ENCODE measurements at regions not wholly inside any gene's neighbourhood (a gene's known extent, or its start where the extent isn't known, plus 50 kb on each side); places are given as distances from the start of the nearest gene placed in this dataset.

GRCh38 chr11:47913529-47914244 is 65.5 kb upstream of the NUP160 start:
- Mint-ChIP-seq H3K9me3 (ENCODE audit: low read depth) (no peaks in the 10 kb centered on the region), H3K4me1 (peaks cover 28% of the 10 kb centered on the region), H3K4me3 (no peak overlapping the region), H3K27me3 (no peaks in the 10 kb centered on the region), H3K36me3 (ENCODE audit: low read depth) (no peaks in the 10 kb centered on the region), H3K27ac (no peak overlapping the region)
- ATAC-seq (no peak), DNase-seq (no peak)
- intact Hi-C loops (cut with DNase I, micrococcal nuclease): no loop called here
- POLR2A ChIA-PET: no interaction called here
- CTCF ChIA-PET: interaction anchor here (0.7 to 1.1 kb wide), 2 partner anchors 11 to 84 kb away, joined by 3 read pairs; no protein-coding TSS in a partner anchor

- H3K27me3 Mint-ChIP-seq: no peaks in the 10 kb centered on the region
- ChIA-PET POLR2A (no interaction called here), CTCF (interaction anchor here (0.7 to 1.7 kb wide), 3 partner anchors 11 to 85 kb away, joined by 3 to 5 read pairs (median 3); no protein-coding TSS in a partner anchor)
- no peak overlapping the region for H3K4me3 Mint-ChIP-seq
- intact Hi-C loops (cut with DNase I, micrococcal nuclease): no loop called here
- H3K36me3 Mint-ChIP-seq (ENCODE audit: low read depth): no peaks in the 10 kb centered on the region
- no peak overlapping the region for H3K27ac Mint-ChIP-seq
- H3K4me1 Mint-ChIP-seq: peaks cover 24% of the 10 kb centered on the region
- H3K9me3 Mint-ChIP-seq (ENCODE audit: low read depth): no peaks in the 10 kb centered on the region
- no peak for ATAC-seq
- DNase-seq: no peak
These were observed 64.8 kb upstream of the NUP160 start for GRCh38 chr11:47912843-47913437.

- Mint-ChIP-seq H3K36me3 (ENCODE audit: low read depth) (no peaks in the 10 kb centered on the region), H3K27me3 (no peaks in the 10 kb centered on the region), H3K4me1 (peaks cover 17% of the 10 kb centered on the region), H3K4me3 (no peak overlapping the region), H3K9me3 (ENCODE audit: low read depth) (no peaks in the 10 kb centered on the region), H3K27ac (no peak overlapping the region)
- intact Hi-C loops (cut with DNase I, micrococcal nuclease): no loop called here
- ATAC-seq: no peak
- ChIA-PET CTCF (interaction anchor here (1.7 kb wide), 1 partner anchor 13 kb away, joined by 5 read pairs; no protein-coding TSS in a partner anchor), POLR2A (no interaction called here)
- no peak for DNase-seq
These were observed 63.0 kb upstream of the NUP160 start for GRCh38 chr11:47911149-47911548.

GRCh38 chr11:47908198-47908597 is 60.0 kb upstream of the NUP160 start:
- Mint-ChIP-seq H3K9me3 (ENCODE audit: low read depth) (no peaks in the 10 kb centered on the region), H3K4me1 (peaks cover 3% of the 10 kb centered on the region), H3K36me3 (ENCODE audit: low read depth) (no peaks in the 10 kb centered on the region), H3K4me3 (no peak overlapping the region), H3K27me3 (no peaks in the 10 kb centered on the region), H3K27ac (no peak overlapping the region)
- DNase-seq: no peak
- no peak for ATAC-seq
- ChIA-PET CTCF (interaction anchor here (0.6 to 0.9 kb wide), 2 partner anchors 27 to 209 kb away, joined by 3 read pairs; no protein-coding TSS in a partner anchor), POLR2A (no interaction called here)
- intact Hi-C loops (cut with DNase I, micrococcal nuclease): no loop called here

GRCh38 chr11:47907499-47907898 is 59.3 kb upstream of the NUP160 start:
- no peak for ATAC-seq
- Mint-ChIP-seq H3K27ac (no peak overlapping the region), H3K36me3 (ENCODE audit: low read depth) (no peaks in the 10 kb centered on the region), H3K4me3 (no peak overlapping the region), H3K4me1 (peaks cover 3% of the 10 kb centered on the region), H3K27me3 (no peaks in the 10 kb centered on the region), H3K9me3 (ENCODE audit: low read depth) (no peaks in the 10 kb centered on the region)
- no peak for DNase-seq
- POLR2A ChIA-PET: interaction anchor here (0.6 kb wide), 1 partner anchor 636 kb away, joined by 3 read pairs; no protein-coding TSS in a partner anchor
- CTCF ChIA-PET: no interaction called here
- intact Hi-C loops (cut with DNase I, micrococcal nuclease): no loop called here

- Mint-ChIP-seq H3K9me3 (ENCODE audit: low read depth) (no peaks in the 10 kb centered on the region), H3K4me1 (peaks cover 3% of the 10 kb centered on the region), H3K27me3 (no peaks in the 10 kb centered on the region), H3K27ac (no peak overlapping the region), H3K36me3 (ENCODE audit: low read depth) (no peaks in the 10 kb centered on the region), H3K4me3 (no peak overlapping the region)
- POLR2A ChIA-PET: no interaction called here
- CTCF ChIA-PET: interaction anchor here (0.6 kb wide), 1 partner anchor 240 kb away, joined by 3 read pairs; no protein-coding TSS in a partner anchor
- intact Hi-C loops (cut with DNase I, micrococcal nuclease): no loop called here
- no peak for DNase-seq
- no peak for ATAC-seq
These were observed 57.9 kb upstream of the NUP160 start for GRCh38 chr11:47906066-47906465.

- Mint-ChIP-seq H3K27ac (no peak overlapping the region), H3K9me3 (ENCODE audit: low read depth) (no peaks in the 10 kb centered on the region), H3K4me3 (no peak overlapping the region), H3K4me1 (peaks cover 3% of the 10 kb centered on the region), H3K27me3 (no peaks in the 10 kb centered on the region), H3K36me3 (ENCODE audit: low read depth) (no peaks in the 10 kb centered on the region)
- DNase-seq: no peak
- intact Hi-C loops (cut with DNase I, micrococcal nuclease): no loop called here
- ChIA-PET CTCF (interaction anchor here (0.6 kb wide), 1 partner anchor 240 kb away, joined by 3 read pairs; no protein-coding TSS in a partner anchor), POLR2A (no interaction called here)
- ATAC-seq: no peak
These were observed 57.4 kb upstream of the NUP160 start for GRCh38 chr11:47905358-47906059.

- ChIA-PET CTCF (no interaction called here), POLR2A (no interaction called here)
- Mint-ChIP-seq H3K9me3 (ENCODE audit: low read depth) (no peaks in the 10 kb centered on the region), H3K4me3 (no peak overlapping the region), H3K36me3 (ENCODE audit: low read depth) (no peaks in the 10 kb centered on the region), H3K27ac (no peak overlapping the region), H3K27me3 (no peaks in the 10 kb centered on the region), H3K4me1 (peaks cover 5% of the 10 kb centered on the region)
- intact Hi-C loops (cut with DNase I, micrococcal nuclease): no loop called here
- ATAC-seq: no peak
- no peak for DNase-seq
These were observed 56.7 kb upstream of the NUP160 start for GRCh38 chr11:47904808-47905207.

GRCh38 chr11:47904048-47904447 is 55.9 kb upstream of the NUP160 start:
- ChIA-PET CTCF (interaction anchor here (0.7 kb wide), 1 partner anchor 196 kb away, joined by 3 read pairs; no protein-coding TSS in a partner anchor), POLR2A (no interaction called here)
- no peak for ATAC-seq
- no peak overlapping the region for H3K4me3 Mint-ChIP-seq
- no peaks in the 10 kb centered on the region for H3K9me3 Mint-ChIP-seq (ENCODE audit: low read depth)
- peaks cover 9% of the 10 kb centered on the region for H3K4me1 Mint-ChIP-seq
- intact Hi-C loops (cut with DNase I, micrococcal nuclease): no loop called here
- no peaks in the 10 kb centered on the region for H3K27me3 Mint-ChIP-seq
- no peak for DNase-seq
- H3K27ac Mint-ChIP-seq: no peak overlapping the region
- no peaks in the 10 kb centered on the region for H3K36me3 Mint-ChIP-seq (ENCODE audit: low read depth)

GRCh38 chr11:47899801-47900200 is 51.7 kb upstream of the NUP160 start:
- no peaks in the 10 kb centered on the region for H3K27me3 Mint-ChIP-seq
- no peak overlapping the region for H3K4me3 Mint-ChIP-seq
- ChIA-PET CTCF (no interaction called here), POLR2A (no interaction called here)
- H3K4me1 Mint-ChIP-seq: peaks cover 6% of the 10 kb centered on the region
- H3K36me3 Mint-ChIP-seq (ENCODE audit: low read depth): no peaks in the 10 kb centered on the region
- ATAC-seq (no peak), DNase-seq (no peak)
- intact Hi-C loops (cut with DNase I, micrococcal nuclease): no loop called here
- no peaks in the 10 kb centered on the region for H3K9me3 Mint-ChIP-seq (ENCODE audit: low read depth)
- H3K27ac Mint-ChIP-seq: no peak overlapping the region
